ENCODE measurements at regions not wholly inside any gene's neighbourhood (a gene's known extent, or its start where the extent isn't known, plus 50 kb on each side); places are given as distances from the start of the nearest gene placed in this dataset.

DNA sequence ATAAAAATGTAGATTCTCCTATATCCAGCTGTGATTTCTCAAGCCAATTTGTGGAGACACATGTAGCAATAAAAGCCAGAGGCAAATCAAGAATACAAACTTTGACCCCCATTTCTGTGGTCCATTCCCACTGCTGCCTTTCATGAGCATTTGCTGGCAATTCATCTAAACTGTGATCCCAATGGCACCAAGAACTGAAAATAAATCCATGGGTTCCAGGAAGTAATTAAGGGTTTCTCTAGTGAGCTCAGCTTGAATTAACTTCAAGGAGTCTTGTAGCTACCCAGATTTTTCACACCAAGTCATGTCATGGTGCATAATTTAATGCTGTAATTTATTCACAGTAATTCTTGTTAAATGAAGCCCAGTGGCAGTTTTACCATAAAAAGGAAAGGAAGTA is 145.0 kb upstream of the SMC2 start:
- DNase-seq: no peak

GRCh38 chr9:103977163-103977562 is 116.9 kb upstream of the SMC2 start:
- no peak for DNase-seq

DNA sequence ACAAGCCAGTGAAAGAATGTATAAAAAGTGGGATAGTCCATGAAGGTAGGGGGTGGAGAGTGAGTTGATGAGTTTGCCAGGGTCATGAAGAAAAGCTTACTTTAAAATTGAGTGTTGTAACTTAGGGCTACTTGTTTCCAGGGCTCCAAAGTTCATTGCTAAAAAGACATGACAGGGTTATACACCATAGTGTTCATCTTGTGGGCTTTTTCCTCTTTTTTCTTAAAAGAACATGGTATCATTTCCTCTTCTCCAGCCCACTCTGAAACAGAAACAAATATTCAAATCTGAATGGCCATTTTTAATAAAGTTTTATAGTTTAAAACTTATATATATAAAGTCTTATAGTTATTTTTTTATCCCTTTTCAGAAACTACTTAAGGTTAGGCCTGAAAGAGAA is 115.7 kb upstream of the SMC2 start:
- DNase-seq: no peak

- DNase-seq: no peak
These were observed 112.2 kb upstream of the SMC2 start for GRCh38 chr9:103981912-103982311.

GRCh38 chr9:103985077-103985476 is 109.0 kb upstream of the SMC2 start:
- no peak for DNase-seq

- no peak for DNase-seq
These were observed 105.3 kb upstream of the SMC2 start for GRCh38 chr9:103988821-103989220.

DNA sequence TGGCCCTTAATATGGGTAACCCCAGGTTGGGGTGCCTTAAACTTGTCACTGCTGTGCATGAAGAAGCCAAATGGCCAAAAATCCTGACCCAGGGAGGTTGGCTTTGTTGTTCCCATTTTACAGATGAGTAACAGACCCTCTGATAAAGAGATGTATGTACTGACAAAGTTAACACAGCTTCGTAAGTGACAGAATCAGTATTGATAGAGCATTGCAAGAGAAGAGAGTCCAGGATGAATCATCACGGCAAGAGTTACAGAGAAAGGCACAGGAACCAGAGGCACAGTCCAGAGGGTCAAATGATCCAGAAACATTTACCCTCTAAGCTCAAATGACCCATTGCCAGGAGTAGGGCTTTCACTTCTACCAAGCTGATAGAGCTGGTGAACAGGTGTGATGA is 103.8 kb upstream of the SMC2 start:
- no peak for DNase-seq

- DNase-seq: no peak
These were observed 103.1 kb upstream of the SMC2 start for GRCh38 chr9:103991001-103991400.

DNA sequence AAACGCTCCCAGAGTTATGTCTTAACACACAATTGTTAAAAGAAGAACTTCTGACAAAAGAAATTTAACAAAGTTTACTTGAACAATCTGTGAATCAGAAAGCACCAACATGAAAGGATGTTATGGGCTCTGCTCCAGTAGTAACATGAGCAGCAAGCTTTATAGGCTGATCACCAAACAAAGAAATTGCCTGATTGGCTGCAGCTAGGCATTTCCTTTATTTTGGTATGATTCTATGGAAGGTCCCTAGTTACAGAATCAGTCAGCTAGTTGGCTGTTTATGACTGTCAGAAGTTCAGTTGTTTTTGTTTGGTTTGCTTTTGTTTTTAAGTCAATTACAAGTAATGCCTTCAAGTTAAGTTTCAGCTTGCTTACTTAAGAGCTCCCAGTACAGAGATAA is 102.4 kb upstream of the SMC2 start:
- no peak for DNase-seq

DNA sequence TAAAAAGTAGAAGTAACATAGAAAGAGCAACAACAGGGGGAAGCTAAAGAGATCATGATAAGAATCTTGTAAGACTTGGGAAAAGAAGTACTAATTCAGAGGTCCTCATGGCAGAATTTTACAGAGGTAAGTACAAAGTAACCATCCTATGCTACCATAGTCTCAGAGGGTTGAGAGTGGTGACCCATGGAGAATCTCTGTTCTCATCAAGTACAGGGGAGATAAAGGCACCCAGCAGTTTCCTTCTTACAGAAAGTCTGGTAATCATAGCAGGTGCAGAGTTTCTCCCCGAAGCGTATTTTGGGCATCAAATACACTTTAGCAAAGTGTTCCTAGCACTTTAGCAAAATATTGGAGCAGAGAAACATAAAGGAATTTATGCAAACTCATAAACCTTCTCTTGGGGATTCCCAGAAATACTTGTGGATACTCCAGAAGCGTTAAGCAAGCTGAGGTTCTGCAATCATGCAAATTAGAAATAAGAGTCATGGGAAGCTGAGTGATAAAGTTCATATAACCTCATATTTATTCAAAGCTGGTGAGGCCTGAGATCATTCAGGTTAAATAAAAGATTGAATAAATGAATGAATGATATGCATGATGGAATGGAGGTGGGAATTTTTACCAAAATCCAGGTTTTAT is 101.0 kb upstream of the SMC2 start:
- no peak for DNase-seq

DNA sequence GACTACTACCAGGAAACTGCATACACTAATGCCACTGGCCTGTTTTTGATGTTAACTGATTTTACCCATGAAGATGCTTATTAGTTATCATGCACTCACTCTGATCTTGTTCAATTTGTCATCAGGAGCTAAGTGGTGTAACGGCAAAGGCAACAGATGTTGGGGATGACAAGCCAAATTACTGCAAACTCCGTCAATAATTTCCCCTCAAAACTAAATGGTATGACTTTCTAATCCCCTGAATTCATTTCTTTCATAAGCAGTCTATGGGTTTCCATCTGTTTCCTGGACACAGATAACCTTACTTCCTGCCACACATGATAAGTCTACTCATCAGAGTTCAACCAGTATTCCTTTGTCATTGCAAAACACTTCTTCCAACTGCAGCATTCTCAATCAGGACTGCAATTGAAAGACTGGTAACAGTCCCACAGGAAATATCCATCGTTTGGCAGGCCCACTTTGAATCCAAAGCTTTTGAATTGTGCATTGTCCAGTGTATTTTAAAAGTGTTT is 96.2 kb upstream of the SMC2 start:
- no peak for DNase-seq

GRCh38 chr9:103999375-104000062 is 94.6 kb upstream of the SMC2 start:
- no peak for DNase-seq

DNA sequence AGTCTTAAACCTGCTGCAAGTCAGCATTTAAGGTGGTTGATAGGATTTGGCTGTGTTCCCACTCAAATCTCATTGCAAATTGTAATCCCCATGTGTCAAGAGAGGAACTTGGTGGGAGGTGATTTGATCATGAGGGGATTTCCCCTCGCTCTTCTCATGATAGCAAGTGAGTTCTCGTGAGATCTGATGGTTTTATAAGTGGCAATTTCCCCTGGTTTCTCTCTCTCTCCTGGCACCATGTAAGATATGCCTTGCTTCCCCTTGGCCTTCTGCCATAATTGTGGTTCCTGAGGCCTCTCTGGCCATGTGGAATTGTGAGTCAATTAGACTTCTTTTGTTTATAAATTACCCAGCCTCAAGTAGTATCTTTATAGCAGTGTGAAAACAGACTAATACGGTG is 84.3 kb upstream of the SMC2 start:
- no peak for DNase-seq

DNA sequence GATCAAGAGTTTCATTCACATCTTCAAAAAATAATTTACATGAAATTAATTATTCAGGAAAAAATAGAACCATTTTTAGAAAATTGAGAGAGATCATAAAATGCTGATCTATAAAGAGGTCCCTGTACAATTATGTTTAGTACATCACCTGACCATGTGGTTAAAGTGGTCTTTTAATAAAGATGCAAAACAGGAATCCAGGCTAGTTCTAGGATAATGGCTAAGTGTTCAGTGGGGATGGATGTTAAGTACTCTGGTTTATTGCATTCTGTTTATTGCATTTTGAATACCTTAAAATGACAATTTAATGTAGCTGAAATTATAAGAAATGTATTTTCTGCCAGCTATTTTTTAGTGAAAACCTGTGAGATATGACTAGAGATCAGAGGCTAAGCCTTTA is 72.0 kb upstream of the SMC2 start:
- DNase-seq: no peak

DNA sequence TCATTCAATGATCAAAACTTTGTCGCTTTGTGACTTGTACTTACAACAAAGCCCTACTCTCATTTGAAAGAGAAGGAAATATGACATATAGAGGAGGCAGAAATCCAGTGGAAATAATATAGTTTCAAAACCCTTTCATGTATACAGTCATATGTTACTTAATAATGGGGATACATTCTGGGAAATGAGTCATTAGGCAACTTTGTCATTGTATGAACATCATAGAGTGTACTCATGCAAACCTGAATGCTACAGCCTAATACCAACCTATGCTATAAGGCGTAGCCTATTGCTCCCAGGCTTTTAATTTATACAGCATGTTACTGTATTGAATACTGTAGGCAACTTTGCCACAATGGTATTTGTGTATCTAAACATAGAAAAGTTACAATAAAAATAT is 69.0 kb upstream of the SMC2 start:
- no peak for DNase-seq

- DNase-seq: no peak
These were observed 68.2 kb upstream of the SMC2 start for GRCh38 chr9:104025945-104026344.

- DNase-seq: no peak
These were observed 66.8 kb upstream of the SMC2 start for GRCh38 chr9:104027295-104027694.

- no peak for DNase-seq
These were observed 65.3 kb upstream of the SMC2 start for GRCh38 chr9:104028827-104029226.
